KMS-11 (cell line): ENCODE measurements at regions not wholly inside any gene's neighbourhood (a gene's known extent, or its start where the extent isn't known, plus 50 kb on each side); places are given as distances from the start of the nearest gene placed in this dataset.

ENCODE experiments used
- H2AFZ ChIP-seq: fragments of 200-600 bp; sonication (generic); 2 replicates; pipeline ENCODE4 v1.6.1; 2016; ENCODE audit warnings: antibody characterized with exemption, mixed run types, low read depth
- H3K27ac ChIP-seq: fragments of 200-600 bp; sonication (generic); 2 replicates; pipeline ENCODE4 v1.6.1; 2016; ENCODE audit warnings: mild to moderate bottlenecking, mixed run types
- H3K27me3 ChIP-seq: fragments of 200-600 bp; sonication (generic); 2 replicates; pipeline ENCODE4 v1.6.1; 2017; ENCODE audit warnings: mild to moderate bottlenecking, low read depth, mixed run types, moderate library complexity; ENCODE audit not compliant: insufficient read depth
- H3K36me3 ChIP-seq: fragments of 200-600 bp; sonication (generic); 2 replicates; pipeline ENCODE4 v1.6.1; 2017; ENCODE audit warnings: mild to moderate bottlenecking, mixed run types; ENCODE audit not compliant: insufficient read depth
- H3K4me1 ChIP-seq: fragments of 200-600 bp; sonication (generic); 2 replicates; pipeline ENCODE4 v1.6.1; 2016; ENCODE audit warnings: mild to moderate bottlenecking, low read depth, mixed run types; ENCODE audit not compliant: poor library complexity, severe bottlenecking
- H3K4me2 ChIP-seq: fragments of 200-600 bp; sonication (generic); 2 replicates; pipeline ENCODE4 v1.7.0; 2016; ENCODE audit warnings: mild to moderate bottlenecking, mixed run types
- H3K4me3 ChIP-seq: fragments of 200-600 bp; sonication (generic); IDR thresholded peaks from 2 replicates; pipeline ENCODE4 v1.6.1; 2017; ENCODE audit warnings: low read depth, low read length, mixed read lengths; ENCODE audit not compliant: insufficient read depth
- H3K79me2 ChIP-seq: fragments of 200-600 bp; sonication (generic); 2 replicates; pipeline ENCODE4 v1.6.1; 2016; ENCODE audit warnings: low read depth, mixed run types; ENCODE audit not compliant: insufficient read depth
- H3K9ac ChIP-seq: fragments of 200-600 bp; sonication (generic); 2 replicates; pipeline ENCODE4 v1.6.1; 2016; ENCODE audit warnings: mild to moderate bottlenecking, mixed run types
- H4K20me1 ChIP-seq: fragments of 200-600 bp; sonication (generic); 2 replicates; pipeline ENCODE4 v1.6.1; 2016; ENCODE audit warnings: mild to moderate bottlenecking, mixed run types; ENCODE audit not compliant: insufficient read depth
- CTCF ChIP-seq: fragments of 200-600 bp; sonication (generic); conservative IDR thresholded peaks from 2 replicates; pipeline ENCODE4 v1.6.1; 2017; ENCODE audit warnings: low read depth, mild to moderate bottlenecking, antibody characterized with exemption, low read length, moderate library complexity, mixed read lengths

- no peak overlapping the region for H2AFZ ChIP-seq
Measured at GRCh38 chr20:21808863-21809664, 103.6 kb downstream of the PAX1 start.

GRCh38 chr20:21808139-21808538 lies 102.7 kb downstream of the PAX1 start:
- TF ChIP-seq CTCF, result no peak
- Histone ChIP-seq H2AFZ (no peak overlapping the region), H3K4me2 (no peak overlapping the region), H3K79me2 (no peaks in the 10 kb centered on the region), H3K36me3 (no peaks in the 10 kb centered on the region), H4K20me1 (no peaks in the 10 kb centered on the region), H3K4me3 (no peak overlapping the region), H3K4me1 (no peaks in the 10 kb centered on the region), H3K27me3 (no peaks in the 10 kb centered on the region), H3K27ac (no peak overlapping the region), H3K9ac (no peak overlapping the region)

More at GRCh38 chr20:21808863-21809664, 103.6 kb downstream of the PAX1 start:
- Histone ChIP-seq H3K27ac (no peak overlapping the region), H4K20me1 (no peaks in the 10 kb centered on the region), H3K36me3 (no peaks in the 10 kb centered on the region), H3K4me2 (no peak overlapping the region), H3K4me1 (no peaks in the 10 kb centered on the region), H3K4me3 (no peak overlapping the region), H3K27me3 (no peaks in the 10 kb centered on the region), H3K9ac (no peak overlapping the region), H3K79me2 (no peaks in the 10 kb centered on the region)
- peak; percentile 38; the same call in 1 of the 2 replicates for TF ChIP-seq CTCF

GRCh38 chr20:21804802-21805201 lies 99.3 kb downstream of the PAX1 start:
- Histone ChIP-seq H3K27me3 (no peaks in the 10 kb centered on the region), H3K36me3 (no peaks in the 10 kb centered on the region), H3K4me3 (no peak overlapping the region), H3K27ac (no peak overlapping the region), H3K9ac (no peak overlapping the region), H4K20me1 (no peaks in the 10 kb centered on the region), H3K4me2 (no peak overlapping the region), H3K4me1 (no peaks in the 10 kb centered on the region), H3K79me2 (no peaks in the 10 kb centered on the region), H2AFZ (no peak overlapping the region)
- no peak for TF ChIP-seq CTCF

- no peaks in the 10 kb centered on the region for H3K79me2 ChIP-seq
- no peak overlapping the region for H3K27ac ChIP-seq
- no peaks in the 10 kb centered on the region for H4K20me1 ChIP-seq
- no peaks in the 10 kb centered on the region for H3K36me3 ChIP-seq
- no peak overlapping the region for H3K4me3 ChIP-seq
- H2AFZ ChIP-seq, result no peak overlapping the region
- H3K4me2 ChIP-seq, result no peak overlapping the region
- TF ChIP-seq CTCF, result no peak
- no peak overlapping the region for H3K9ac ChIP-seq
- H3K4me1 ChIP-seq, result no peaks in the 10 kb centered on the region
- H3K27me3 ChIP-seq, result no peaks in the 10 kb centered on the region
Measured at GRCh38 chr20:21801193-21801592, 95.7 kb downstream of the PAX1 start.
